ENCODE measurements at regions not wholly inside any gene's neighbourhood (a gene's known extent, or its start where the extent isn't known, plus 50 kb on each side); places are given as distances from the start of the nearest gene placed in this dataset.

- H3K4me2 ChIP-seq (ENCODE audit: insufficient read depth, insufficient read length, low read length): no peak overlapping the region
- Mint-ChIP-seq H3K9me3 (peaks cover 12 to 23% of the 10 kb centered on the region in 2 experiments), H3K27me3 (ENCODE audit: low read depth) (0 out of 2 replicates have a peak, but pooled peaks cover 2% of the 10 kb centered on the region), H3K27ac (no peak overlapping the region), H3K36me3 (ENCODE audit: insufficient read depth in 1 of 3, low read depth in 3 of 3) (peaks cover 6 to 12% (median 6%) of the 10 kb centered on the region in 3 experiments), H3K4me3 (no peak overlapping the region), H3K4me1 (no peaks in the 10 kb centered on the region)
- no peaks in the 10 kb centered on the region for H3K27me3 ChIP-seq (ENCODE audit: insufficient read depth, low read length)
- no peak overlapping the region for H2BK15ac ChIP-seq (ENCODE audit: low read depth, low read length)
- H3K27ac ChIP-seq (ENCODE audit: insufficient read length, low read depth, low read length): no peak overlapping the region
- H4K8ac ChIP-seq (replicated peaks; ENCODE audit: insufficient read length, low read depth, low read length): no peak overlapping the region
- H3K4me1 ChIP-seq (ENCODE audit: insufficient read depth, low read length): no peaks in the 10 kb centered on the region
- no peak overlapping the region for H2BK20ac ChIP-seq (ENCODE audit: low read depth, low read length, poor library complexity, severe bottlenecking)
- no peaks in the 10 kb centered on the region for H3K79me2 ChIP-seq (ENCODE audit: insufficient read depth, low read length)
- H4K20me1 ChIP-seq (ENCODE audit: control insufficient read depth, insufficient read depth, insufficient read length): no peaks in the 10 kb centered on the region
- no peak overlapping the region for H3K14ac ChIP-seq (ENCODE audit: insufficient read depth, low read length)
- no peak overlapping the region for H3K56ac ChIP-seq (ENCODE audit: insufficient read length, low read depth, low read length)
- no peak overlapping the region for H2AK5ac ChIP-seq (ENCODE audit: insufficient read length, low read length)
- no peak overlapping the region for H3K4ac ChIP-seq (ENCODE audit: low read depth, low read length)
- no peak overlapping the region for H4K91ac ChIP-seq (ENCODE audit: insufficient read length, low read depth, low read length)
- no peak overlapping the region for H2BK120ac ChIP-seq (ENCODE audit: low read depth, low read length, poor library complexity, severe bottlenecking)
- no peaks in the 10 kb centered on the region for H3K79me1 ChIP-seq (ENCODE audit: insufficient read depth, low read depth, low read length, poor library complexity, severe bottlenecking)
- no peak overlapping the region for H4K5ac ChIP-seq (ENCODE audit: insufficient read length, low read depth, low read length)
- H3T11ph ChIP-seq (ENCODE audit: low read length): no peak overlapping the region
- no peaks in the 10 kb centered on the region for H3K23me2 ChIP-seq (ENCODE audit: insufficient read length, low read depth, low read length, poor library complexity, severe bottlenecking)
- H3K9ac ChIP-seq (ENCODE audit: extremely low read depth, insufficient read length, low read length): no peak overlapping the region
- no peak overlapping the region for H2BK5ac ChIP-seq (ENCODE audit: insufficient read length, low read length)
- no peak for DNase-seq
- WGBS (ENCODE audit: extremely low coverage, insufficient read length, low lambda C conversion rate): no CpG with 5 or more reads among the region's 3 CpGs
- H2AFZ ChIP-seq (ENCODE audit: low read length): no peak overlapping the region
- H3K18ac ChIP-seq (ENCODE audit: insufficient read length, low read depth, low read length): no peak overlapping the region
- no peak overlapping the region for H3K23ac ChIP-seq (ENCODE audit: insufficient read length, low read depth, low read length)
- H3K9me3 ChIP-seq (ENCODE audit: control insufficient read depth, low read depth, low read length): no peaks in the 10 kb centered on the region
- H2BK12ac ChIP-seq (ENCODE audit: insufficient read length, low read depth, low read length): no peak overlapping the region
- no peak for TF ChIP-seq CTCF (conservative IDR thresholded peaks at IDR 0.05)
These were observed 144.6 kb downstream of the SMC2 start for GRCh38 chr9:104238668-104239067.

Measured in H9 (cell line).